GM23338 (cell line): ENCODE measurements at regions not wholly inside any gene's neighbourhood (a gene's known extent, or its start where the extent isn't known, plus 50 kb on each side); places are given as distances from the start of the nearest gene placed in this dataset.

Source experiments
- ATAC-seq: fragments of 200-7000 bp; cut with Tn5 transposase; 3 replicates; pipeline ENCODE4 v1.9.1; 2020
- DNase-seq: peaks from one replicate; pipeline ENCODE4 v3.0.0-alpha.2; 2015; ENCODE audit warnings: low spot score
- H2AFZ ChIP-seq: fragments of 200-600 bp; sonication (generic); 2 replicates; pipeline ENCODE4 v1.8.0; 2016; ENCODE audit warnings: antibody characterized with exemption, mild to moderate bottlenecking, moderate library complexity
- H3F3A ChIP-seq: fragments of 200-600 bp; sonication (generic); replicated peaks from 2 replicates; pipeline ENCODE4 v1.8.0; 2017; ENCODE audit warnings: antibody characterized with exemption, mixed run types, low read depth
- H3K27ac ChIP-seq: fragments of 200-600 bp; sonication (generic); 2 replicates; pipeline ENCODE4 v1.6.1; 2016; ENCODE audit warnings: low read depth
- H3K27me3 ChIP-seq: fragments of 200-600 bp; sonication (generic); 2 replicates; pipeline ENCODE4 v1.8.0; 2016; ENCODE audit warnings: mild to moderate bottlenecking, mixed run types, moderate library complexity; ENCODE audit not compliant: insufficient read depth
- H3K36me3 ChIP-seq: fragments of 200-600 bp; sonication (generic); 2 replicates; pipeline ENCODE4 v1.8.0; 2016; ENCODE audit warnings: mild to moderate bottlenecking; ENCODE audit not compliant: insufficient read depth
- H3K4me1 ChIP-seq: fragments of 200-600 bp; sonication (generic); 2 replicates; pipeline ENCODE4 v1.8.0; 2016; ENCODE audit warnings: mild to moderate bottlenecking, moderate library complexity; ENCODE audit not compliant: insufficient read depth
- H3K4me2 ChIP-seq: fragments of 200-600 bp; sonication (generic); 2 replicates; pipeline ENCODE4 v1.7.1; 2017; ENCODE audit warnings: mixed run types
- H3K4me3 ChIP-seq: fragments of 200-600 bp; sonication (generic); 2 replicates; pipeline ENCODE4 v1.6.1; 2016; ENCODE audit warnings: mixed run types
- H3K79me2 ChIP-seq: fragments of 200-600 bp; sonication (generic); replicated peaks from 2 replicates; pipeline ENCODE4 v1.8.0; 2017; ENCODE audit warnings: mild to moderate bottlenecking; ENCODE audit not compliant: insufficient read depth
- H3K9me2 ChIP-seq: fragments of 200-600 bp; sonication (generic); 2 replicates; pipeline ENCODE4 v1.8.0; 2017; ENCODE audit not compliant: insufficient read depth
- H4K20me1 ChIP-seq: fragments of 200-600 bp; sonication (generic); replicated peaks from 2 replicates; pipeline ENCODE4 v1.8.0; 2017; ENCODE audit warnings: mild to moderate bottlenecking; ENCODE audit not compliant: insufficient read depth
- H3K27ac Mint-ChIP-seq: 2 replicates; pipeline ENCODE4 v1.8.0; 2020; ENCODE audit warnings: inconsistent platforms, mild to moderate bottlenecking, moderate library complexity, mixed read lengths
- H3K27me3 Mint-ChIP-seq: 3 replicates; pipeline ENCODE4 v1.8.0; 2022; ENCODE audit warnings: low read depth, mild to moderate bottlenecking, moderate library complexity, mixed read lengths, inconsistent platforms; ENCODE audit not compliant: insufficient read depth, poor library complexity
- H3K36me3 Mint-ChIP-seq: 3 replicates; pipeline ENCODE4 v1.8.0; 2021; ENCODE audit warnings: low read depth, mild to moderate bottlenecking, inconsistent platforms, moderate library complexity, mixed read lengths
- H3K4me1 Mint-ChIP-seq: 3 replicates; pipeline ENCODE4 v1.8.0; 2020; ENCODE audit warnings: mild to moderate bottlenecking, inconsistent platforms, mixed read lengths
- H3K4me3 Mint-ChIP-seq: 3 replicates; pipeline ENCODE4 v1.8.0; 2021; ENCODE audit warnings: moderate library complexity, mild to moderate bottlenecking, inconsistent platforms, mixed read lengths
- H3K9me3 Mint-ChIP-seq: 3 replicates; pipeline ENCODE4 v1.8.0; 2020; ENCODE audit warnings: moderate library complexity, mild to moderate bottlenecking, inconsistent platforms, mixed read lengths
- CREB1 ChIP-seq: fragments of 250-450 bp; sonication (Bioruptor Pico); IDR thresholded peaks from 2 replicates; pipeline ENCODE4 v1.5.0; 2020; ENCODE audit warnings: low read depth, mild to moderate bottlenecking, moderate library complexity
- ETS1 ChIP-seq: IDR thresholded peaks from 2 replicates; pipeline ENCODE4 v1.6.1; 2016; ENCODE audit warnings: antibody characterized with exemption
- EZH2 ChIP-seq: fragments of 200-600 bp; sonication (generic); IDR thresholded peaks from one replicate; pipeline ENCODE4 v1.8.0; 2017; ENCODE audit warnings: antibody characterized with exemption, mild to moderate bottlenecking, low read depth; ENCODE audit not compliant: unreplicated experiment
- EZH2phosphoT487 ChIP-seq: fragments of 200-600 bp; sonication (generic); IDR thresholded peaks from one replicate; pipeline ENCODE4 v1.8.1; 2018; ENCODE audit warnings: antibody characterized with exemption; ENCODE audit not compliant: unreplicated experiment
- JUNB ChIP-seq: IDR thresholded peaks from one replicate; pipeline ENCODE4 v1.6.1; 2016; ENCODE audit warnings: antibody characterized with exemption; ENCODE audit not compliant: unreplicated experiment
- NANOG ChIP-seq: IDR thresholded peaks from 2 replicates; pipeline ENCODE4 v1.6.1; 2016; ENCODE audit warnings: antibody characterized with exemption, borderline replicate concordance
- POLR2AphosphoS5 ChIP-seq: IDR thresholded peaks from 2 replicates; pipeline ENCODE4 v1.6.1; 2016; ENCODE audit warnings: antibody characterized with exemption, low read depth
- STAT1 ChIP-seq: IDR thresholded peaks from one replicate; pipeline ENCODE4 v1.6.1; 2016; ENCODE audit warnings: antibody characterized with exemption; ENCODE audit not compliant: unreplicated experiment
- ZNF114 ChIP-seq: fragments of 250-450 bp; sonication (Bioruptor Pico); IDR thresholded peaks from 2 replicates; pipeline ENCODE4 v1.5.0; 2020; ENCODE audit warnings: mild to moderate bottlenecking, moderate library complexity
- ZNF331 ChIP-seq: fragments of 250-450 bp; sonication (Bioruptor Pico); IDR thresholded peaks from 2 replicates; pipeline ENCODE4 v1.5.0; 2020; ENCODE audit warnings: low read depth, mild to moderate bottlenecking, moderate library complexity
- ZNF462 ChIP-seq: fragments of 250-450 bp; sonication (Bioruptor Pico); IDR thresholded peaks from 2 replicates; pipeline ENCODE4 v1.5.0; 2020; ENCODE audit warnings: mild to moderate bottlenecking, moderate library complexity
- TF ChIP-seq, protein P1 (sequence below): IDR thresholded peaks from one replicate; pipeline ENCODE4 v1.6.1; 2018; ENCODE audit warnings: antibody characterized with exemption; ENCODE audit not compliant: unreplicated experiment
- TF ChIP-seq, protein P2 (sequence below), 2 experiments: fragments of 200-600 bp in 1 of 2; sonication (generic) in 1 of 2; conservative IDR thresholded peaks; 2 replicates each; pipeline versions ENCODE4 v1.5.1 to v1.6.1; 2016 to 2017; ENCODE audit warnings: antibody characterized with exemption in 2 of 2, low read depth in 2 of 2, mild to moderate bottlenecking in 2 of 2, moderate library complexity in 1 of 2

DNA sequence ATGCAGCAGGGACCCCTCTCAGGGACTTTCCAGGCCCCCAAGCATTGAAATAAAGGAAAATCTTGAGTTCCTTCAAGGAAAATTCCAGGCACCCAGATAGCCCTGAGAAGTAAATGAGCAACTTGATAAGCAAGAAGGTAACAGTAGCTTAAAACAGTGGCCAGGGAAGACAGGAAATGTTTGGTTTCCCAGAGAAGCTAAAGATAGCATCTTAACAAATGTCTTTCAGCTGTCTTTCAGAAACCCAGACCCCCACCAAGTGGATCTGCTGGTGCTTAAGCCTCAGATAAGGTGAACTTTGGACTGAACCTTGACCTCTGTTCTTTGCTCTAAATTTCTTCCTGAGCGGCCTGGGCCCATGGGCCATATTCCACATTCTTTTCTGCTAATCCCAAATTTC lies 117.8 kb upstream of the CST7 start:
- Histone ChIP-seq H3K4me3 (no peak overlapping the region), H3K36me3 (no peaks in the 10 kb centered on the region), H4K20me1 (no peaks in the 10 kb centered on the region), H3K79me2 (no peaks in the 10 kb centered on the region), H3K27me3 (no peaks in the 10 kb centered on the region), H3K4me2 (no peak overlapping the region), H3K27ac (no peak overlapping the region), H3K4me1 (no peaks in the 10 kb centered on the region), H3F3A (no peaks in the 10 kb centered on the region), H3K9me2 (peaks cover 8% of the 10 kb centered on the region), H2AFZ (no peak overlapping the region)
- DNase-seq (no peak), ATAC-seq (no peak)
- H3K4me1 Mint-ChIP-seq = no peaks in the 10 kb centered on the region
- no peaks in the 10 kb centered on the region; the same call in 2 of the 3 replicates for H3K36me3 Mint-ChIP-seq
- no peaks in the 10 kb centered on the region; the same call in 2 of the 3 replicates for H3K9me3 Mint-ChIP-seq
- no peak overlapping the region for H3K27ac Mint-ChIP-seq
- TF ChIP-seq CREB1 (CRISPR knock-in tag) = no peak
- no peak for TF ChIP-seq ETS1
- TF ChIP-seq JUNB = no peak
- no peak for TF ChIP-seq EZH2
- TF ChIP-seq, protein P1, sequence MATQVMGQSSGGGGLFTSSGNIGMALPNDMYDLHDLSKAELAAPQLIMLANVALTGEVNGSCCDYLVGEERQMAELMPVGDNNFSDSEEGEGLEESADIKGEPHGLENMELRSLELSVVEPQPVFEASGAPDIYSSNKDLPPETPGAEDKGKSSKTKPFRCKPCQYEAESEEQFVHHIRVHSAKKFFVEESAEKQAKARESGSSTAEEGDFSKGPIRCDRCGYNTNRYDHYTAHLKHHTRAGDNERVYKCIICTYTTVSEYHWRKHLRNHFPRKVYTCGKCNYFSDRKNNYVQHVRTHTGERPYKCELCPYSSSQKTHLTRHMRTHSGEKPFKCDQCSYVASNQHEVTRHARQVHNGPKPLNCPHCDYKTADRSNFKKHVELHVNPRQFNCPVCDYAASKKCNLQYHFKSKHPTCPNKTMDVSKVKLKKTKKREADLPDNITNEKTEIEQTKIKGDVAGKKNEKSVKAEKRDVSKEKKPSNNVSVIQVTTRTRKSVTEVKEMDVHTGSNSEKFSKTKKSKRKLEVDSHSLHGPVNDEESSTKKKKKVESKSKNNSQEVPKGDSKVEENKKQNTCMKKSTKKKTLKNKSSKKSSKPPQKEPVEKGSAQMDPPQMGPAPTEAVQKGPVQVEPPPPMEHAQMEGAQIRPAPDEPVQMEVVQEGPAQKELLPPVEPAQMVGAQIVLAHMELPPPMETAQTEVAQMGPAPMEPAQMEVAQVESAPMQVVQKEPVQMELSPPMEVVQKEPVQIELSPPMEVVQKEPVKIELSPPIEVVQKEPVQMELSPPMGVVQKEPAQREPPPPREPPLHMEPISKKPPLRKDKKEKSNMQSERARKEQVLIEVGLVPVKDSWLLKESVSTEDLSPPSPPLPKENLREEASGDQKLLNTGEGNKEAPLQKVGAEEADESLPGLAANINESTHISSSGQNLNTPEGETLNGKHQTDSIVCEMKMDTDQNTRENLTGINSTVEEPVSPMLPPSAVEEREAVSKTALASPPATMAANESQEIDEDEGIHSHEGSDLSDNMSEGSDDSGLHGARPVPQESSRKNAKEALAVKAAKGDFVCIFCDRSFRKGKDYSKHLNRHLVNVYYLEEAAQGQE = no peak
- no peak for TF ChIP-seq ZNF462 (CRISPR knock-in tag)
- TF ChIP-seq, protein P2, sequence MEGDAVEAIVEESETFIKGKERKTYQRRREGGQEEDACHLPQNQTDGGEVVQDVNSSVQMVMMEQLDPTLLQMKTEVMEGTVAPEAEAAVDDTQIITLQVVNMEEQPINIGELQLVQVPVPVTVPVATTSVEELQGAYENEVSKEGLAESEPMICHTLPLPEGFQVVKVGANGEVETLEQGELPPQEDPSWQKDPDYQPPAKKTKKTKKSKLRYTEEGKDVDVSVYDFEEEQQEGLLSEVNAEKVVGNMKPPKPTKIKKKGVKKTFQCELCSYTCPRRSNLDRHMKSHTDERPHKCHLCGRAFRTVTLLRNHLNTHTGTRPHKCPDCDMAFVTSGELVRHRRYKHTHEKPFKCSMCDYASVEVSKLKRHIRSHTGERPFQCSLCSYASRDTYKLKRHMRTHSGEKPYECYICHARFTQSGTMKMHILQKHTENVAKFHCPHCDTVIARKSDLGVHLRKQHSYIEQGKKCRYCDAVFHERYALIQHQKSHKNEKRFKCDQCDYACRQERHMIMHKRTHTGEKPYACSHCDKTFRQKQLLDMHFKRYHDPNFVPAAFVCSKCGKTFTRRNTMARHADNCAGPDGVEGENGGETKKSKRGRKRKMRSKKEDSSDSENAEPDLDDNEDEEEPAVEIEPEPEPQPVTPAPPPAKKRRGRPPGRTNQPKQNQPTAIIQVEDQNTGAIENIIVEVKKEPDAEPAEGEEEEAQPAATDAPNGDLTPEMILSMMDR (conservative IDR thresholded peaks at IDR 0.05; ENCODE audit: low read depth in 2 of 2) = no peak
- no peak for TF ChIP-seq ZNF331 (CRISPR knock-in tag)
- TF ChIP-seq POLR2AphosphoS5 = no peak
- no peak for TF ChIP-seq EZH2phosphoT487
- no peak for TF ChIP-seq STAT1
- TF ChIP-seq NANOG = no peak
- TF ChIP-seq ZNF114 (CRISPR knock-in tag) = no peak
- H3K4me3 Mint-ChIP-seq = no peak overlapping the region
- peaks cover 5% of the 10 kb centered on the region for H3K27me3 Mint-ChIP-seq
